ENCODE measurements at regions not wholly inside any gene's neighbourhood (a gene's known extent, or its start where the extent isn't known, plus 50 kb on each side); places are given as distances from the start of the nearest gene placed in this dataset.

GRCh38 chr2:9772035-9772998 is 71.0 kb upstream of the TAF1B start:
- no peak for DNase-seq

- no peak for DNase-seq
Measured at GRCh38 chr2:9772999-9773902, 70.0 kb upstream of the TAF1B start.

DNA sequence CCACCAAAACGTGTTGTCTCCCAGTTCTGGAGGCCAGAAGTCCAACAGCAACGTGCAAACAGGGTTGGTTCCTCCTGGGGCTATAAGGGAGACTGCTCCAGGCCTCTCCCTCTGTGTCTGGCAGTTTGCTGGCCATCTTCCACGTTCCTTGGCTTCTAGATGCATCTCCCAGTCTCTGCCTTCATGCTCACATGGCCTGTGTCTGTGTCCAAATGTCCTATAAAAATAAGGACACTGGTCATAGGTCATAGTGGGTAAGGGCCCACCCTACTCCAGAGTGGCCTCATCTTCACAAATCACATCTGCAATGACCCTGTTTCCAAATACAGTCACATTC is 69.4 kb upstream of the TAF1B start:
- no peak for DNase-seq

- no peak for DNase-seq
Measured at GRCh38 chr2:9774266-9774665, 69.0 kb upstream of the TAF1B start.

DNA sequence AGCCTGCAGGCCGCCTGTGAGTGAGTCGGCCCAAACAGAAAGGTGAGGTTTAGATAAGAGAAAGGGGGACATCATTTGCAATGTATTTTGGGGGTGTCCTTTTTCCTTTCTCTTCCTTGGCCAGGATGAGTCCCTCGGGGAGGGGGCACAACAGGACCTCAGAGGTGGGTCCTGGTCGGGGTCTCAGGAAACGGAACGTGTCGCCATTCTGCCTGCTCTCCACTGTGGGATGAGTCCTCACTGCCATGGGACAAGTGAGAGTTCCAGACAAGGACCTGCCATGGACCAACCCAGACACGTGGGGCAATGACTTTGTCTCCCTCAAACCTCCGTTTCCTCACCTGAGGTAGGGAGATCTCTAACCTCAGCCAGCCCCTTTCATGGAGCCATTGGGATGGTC is 67.9 kb upstream of the TAF1B start:
- DNase-seq, result no peak

DNA sequence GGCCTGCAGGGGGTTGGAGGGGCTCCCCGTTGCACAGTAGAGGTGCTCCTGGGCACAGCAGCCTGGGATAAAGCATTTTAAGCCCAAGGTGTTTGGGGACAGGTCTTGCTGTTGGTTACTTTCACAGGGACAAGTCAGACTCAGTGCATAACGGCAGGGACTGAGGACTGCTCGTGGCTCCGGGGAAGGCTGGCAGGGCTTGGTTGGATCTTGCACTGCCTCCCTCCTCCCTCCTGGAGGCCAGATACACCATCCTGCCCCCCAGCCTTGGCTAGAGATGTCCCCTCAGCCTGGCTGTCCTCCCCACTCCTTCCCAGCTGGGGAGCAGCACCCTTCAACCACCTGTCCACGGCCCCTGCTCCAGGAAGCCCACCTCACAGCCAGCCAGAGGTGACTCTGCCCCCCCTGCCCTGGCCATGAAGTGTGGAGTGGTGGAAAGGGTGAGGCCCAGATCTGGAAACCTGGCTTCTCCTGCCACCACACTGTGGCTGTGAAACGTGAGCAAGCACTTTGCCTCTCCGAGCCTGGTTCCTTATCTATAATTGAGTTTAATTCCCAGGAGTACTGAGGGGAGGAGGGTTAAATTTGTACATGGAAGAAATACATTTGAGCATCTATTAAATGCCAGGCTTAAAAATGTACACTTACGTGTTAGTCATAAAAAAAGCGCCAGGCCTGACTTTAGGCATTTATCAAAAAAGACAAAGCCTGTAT is 67.1 kb upstream of the TAF1B start:
- DNase-seq, result no peak

- no peak for DNase-seq
Measured at GRCh38 chr2:9777081-9777480, 66.2 kb upstream of the TAF1B start.

DNA sequence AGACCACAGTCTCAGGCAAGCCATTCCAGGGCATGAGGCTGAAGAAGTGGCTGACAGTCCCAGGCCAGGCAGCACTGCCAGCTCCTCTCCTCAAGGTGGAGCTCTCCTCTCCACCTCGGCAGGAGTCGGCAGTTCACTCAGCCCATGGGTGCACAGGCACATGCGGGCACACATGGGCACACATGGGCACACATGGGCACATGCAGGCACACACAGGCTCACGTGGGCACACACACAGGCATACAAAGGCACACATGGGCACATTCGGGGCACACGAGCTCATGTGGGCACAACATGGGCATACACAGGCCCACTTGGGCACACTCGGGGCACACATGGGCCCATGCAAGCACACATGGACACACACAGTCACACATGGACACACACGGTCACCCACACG is 65.3 kb upstream of the TAF1B start:
- DNase-seq, result no peak

- no peak for DNase-seq
Measured at GRCh38 chr2:9778471-9779316, 64.6 kb upstream of the TAF1B start.

DNA sequence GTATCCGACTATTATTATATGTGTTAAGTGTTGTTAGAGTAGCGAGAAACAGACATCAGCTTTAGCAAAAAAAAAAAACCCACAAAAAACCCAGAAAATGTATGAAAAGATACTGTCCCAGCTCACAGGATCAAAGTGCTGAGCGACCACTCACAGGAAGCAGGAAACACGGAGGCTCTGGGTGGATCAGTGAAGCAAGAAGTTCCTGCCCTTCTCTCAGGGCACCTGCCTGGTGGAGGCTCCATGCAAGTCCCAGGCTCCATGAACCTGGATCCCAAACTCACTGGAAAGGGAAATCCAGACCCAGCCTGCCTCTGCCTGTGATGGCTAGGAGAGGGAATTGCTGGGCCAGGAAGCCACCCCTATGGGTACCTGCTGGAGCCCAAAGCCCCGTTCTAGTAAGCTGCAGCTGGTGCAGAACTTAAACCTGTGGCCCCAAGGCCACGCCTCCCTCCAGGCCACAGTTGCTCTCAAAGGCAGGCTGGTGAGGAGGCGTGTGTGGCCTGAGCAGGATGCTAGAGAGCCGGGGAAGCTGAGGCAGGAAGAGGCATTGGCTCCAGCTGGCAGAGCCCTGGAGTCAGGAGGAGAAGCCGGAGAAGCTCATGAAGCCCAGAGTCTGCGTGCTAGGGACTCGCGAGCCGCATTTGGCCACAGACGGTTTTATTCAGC is 63.5 kb upstream of the TAF1B start:
- no peak for DNase-seq

DNA sequence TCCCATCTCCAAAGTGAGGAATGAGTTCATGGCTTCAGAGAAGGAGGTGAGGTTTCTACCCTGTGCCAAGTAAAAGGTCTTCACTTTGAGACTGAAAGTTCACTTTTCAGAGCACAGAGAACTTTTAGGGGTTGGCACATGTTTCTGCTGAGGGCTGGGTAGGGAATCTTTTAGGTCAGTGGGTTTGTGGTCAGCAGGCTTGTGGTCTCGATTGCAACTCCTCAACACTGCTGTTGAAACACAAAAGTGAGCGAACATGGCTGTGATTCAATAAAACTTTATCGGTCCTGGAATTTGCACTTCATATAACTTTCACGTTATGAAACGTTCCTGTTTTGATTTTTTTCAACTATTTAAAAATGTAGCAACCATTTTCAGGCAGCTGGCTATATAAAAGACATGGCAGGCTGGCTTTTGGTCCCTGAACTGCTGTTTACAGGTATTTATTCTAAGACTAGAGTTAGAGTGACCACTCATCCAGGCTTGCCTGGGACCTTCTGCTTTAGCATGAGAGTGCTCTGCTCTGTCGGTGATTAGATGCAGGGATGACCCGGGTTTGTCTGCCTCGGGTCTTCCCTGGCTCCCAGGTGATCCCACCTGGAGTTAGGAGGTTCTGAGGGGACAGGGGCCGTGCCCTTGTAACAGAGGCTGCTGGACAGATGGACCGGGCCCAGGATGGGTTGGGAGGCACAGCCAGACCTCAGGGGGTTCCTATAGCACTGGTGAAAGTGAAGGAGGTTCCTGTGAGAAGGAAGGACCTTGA is 62.7 kb upstream of the TAF1B start:
- no peak for DNase-seq

GRCh38 chr2:9781252-9781651 is 62.0 kb upstream of the TAF1B start:
- no peak for DNase-seq

GRCh38 chr2:9782197-9782719 is 61.0 kb upstream of the TAF1B start:
- DNase-seq, result no peak

DNA sequence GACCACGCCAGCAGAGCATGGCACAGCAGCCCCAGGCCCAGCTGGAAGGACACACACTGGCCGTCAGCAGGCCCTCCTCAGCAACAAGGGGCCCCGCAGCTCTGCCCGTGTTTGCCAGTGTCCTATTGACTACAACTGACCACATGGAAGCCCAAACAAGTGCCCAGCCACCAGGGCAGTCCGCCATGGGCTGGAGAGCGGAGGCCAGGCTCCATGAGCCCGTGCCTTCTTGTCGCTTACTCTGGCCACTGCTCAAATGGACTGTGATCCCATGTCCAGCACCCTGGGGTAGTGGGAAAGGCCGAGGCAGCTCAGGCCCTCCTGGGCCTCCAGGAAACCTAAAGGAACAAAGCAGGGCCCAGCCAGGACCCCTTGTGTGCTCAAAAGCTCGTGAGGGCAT is 53.9 kb upstream of the TAF1B start:
- no peak for DNase-seq

GRCh38 chr2:9790702-9791225 is 52.5 kb upstream of the TAF1B start:
- no peak for DNase-seq

DNA sequence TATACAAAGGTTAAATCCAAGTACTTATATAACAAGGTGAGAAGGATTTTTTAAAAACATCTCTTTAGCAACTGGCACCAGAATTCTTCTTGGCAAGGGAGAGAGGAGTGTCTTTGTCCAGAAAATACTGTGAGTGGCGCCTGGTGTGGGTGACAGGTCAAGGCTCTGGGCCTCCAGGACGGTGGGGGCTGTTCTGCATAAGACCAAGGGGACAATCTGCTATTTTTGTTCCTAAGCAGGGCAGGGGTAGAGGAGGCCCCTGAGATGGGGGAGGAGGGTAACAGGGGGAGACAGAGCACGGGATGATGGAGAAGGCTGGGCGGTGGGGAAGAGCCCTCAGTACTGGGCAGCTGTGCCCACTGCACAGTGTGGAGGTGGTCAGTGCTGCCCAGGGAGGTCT is 51.6 kb upstream of the TAF1B start:
- DNase-seq, result no peak

DNA sequence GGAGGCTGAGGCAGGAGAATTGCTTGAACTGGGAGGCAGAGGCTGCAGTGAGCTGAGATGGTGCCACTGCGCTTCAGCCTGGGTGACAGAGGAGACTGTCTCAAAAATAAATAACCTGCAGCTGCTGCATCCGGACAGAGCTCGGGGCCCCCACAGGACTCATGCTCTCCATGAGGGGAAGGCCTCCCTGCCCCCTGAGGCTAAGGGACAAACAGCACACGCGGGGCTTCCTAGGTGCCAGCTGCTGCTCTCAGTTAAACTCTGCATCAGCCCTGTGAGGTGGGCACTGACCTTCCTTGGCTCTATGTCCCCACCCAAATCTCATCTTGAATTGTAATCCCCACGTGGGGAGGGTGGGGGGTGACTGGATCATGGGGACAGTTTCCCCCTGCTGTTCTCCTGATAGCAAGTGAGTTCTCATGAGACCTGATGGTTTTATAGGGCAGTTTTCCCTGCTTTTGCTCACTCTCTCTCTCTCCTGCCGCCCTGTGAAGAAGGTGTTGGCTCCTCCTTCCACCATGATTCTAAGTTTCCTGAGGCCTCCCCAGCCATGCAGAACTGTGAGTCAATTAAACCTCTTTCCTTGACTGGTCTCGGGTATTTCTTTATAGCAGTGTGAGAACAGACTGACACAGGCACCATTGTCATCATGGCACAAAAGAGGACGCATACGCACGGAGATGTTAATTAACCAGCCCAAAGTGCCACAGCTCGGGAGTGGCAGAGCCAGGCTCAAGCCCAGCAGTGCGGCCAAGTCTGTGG is 49.9 kb upstream of the TAF1B start:
- DNase-seq, result no peak
